ENCODE measurements at regions not wholly inside any gene's neighbourhood (a gene's known extent, or its start where the extent isn't known, plus 50 kb on each side); places are given as distances from the start of the nearest gene placed in this dataset.

DNA sequence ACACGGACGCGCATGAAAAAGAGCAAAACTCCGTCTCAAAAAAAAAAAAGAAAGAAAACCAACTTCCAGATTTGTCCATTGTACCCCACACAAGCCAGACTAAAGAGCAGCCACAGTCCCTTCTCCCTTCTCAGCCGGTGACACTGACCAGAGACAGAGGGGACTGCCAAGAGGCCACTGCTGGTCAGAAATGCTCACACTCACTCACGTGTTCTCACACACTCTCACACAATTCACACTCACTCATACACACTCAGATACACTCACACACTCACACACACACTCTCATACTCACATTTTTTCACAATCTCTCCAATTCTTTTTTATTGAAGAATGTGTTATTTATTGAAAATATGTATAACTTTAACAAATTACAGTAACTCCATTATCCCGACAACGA is 90.8 kb upstream of the RAB4A start:
- Mint-ChIP-seq H3K36me3 (ENCODE audit: low read depth, unreplicated experiment) (peaks cover 2% of the 10 kb centered on the region), H3K27ac (ENCODE audit: unreplicated experiment) (no peak overlapping the region), H3K4me1 (ENCODE audit: unreplicated experiment) (no peaks in the 10 kb centered on the region), H3K4me3 (ENCODE audit: unreplicated experiment) (no peak overlapping the region), H3K9me3 (ENCODE audit: unreplicated experiment) (no peaks in the 10 kb centered on the region), H3K27me3 (ENCODE audit: unreplicated experiment) (peaks cover 3% of the 10 kb centered on the region)
- DNase-seq (ENCODE audit: low spot score): no peak
- TF ChIP-seq CTCF (IDR thresholded peaks at IDR 0.05; ENCODE audit: unreplicated experiment): no peak

DNA sequence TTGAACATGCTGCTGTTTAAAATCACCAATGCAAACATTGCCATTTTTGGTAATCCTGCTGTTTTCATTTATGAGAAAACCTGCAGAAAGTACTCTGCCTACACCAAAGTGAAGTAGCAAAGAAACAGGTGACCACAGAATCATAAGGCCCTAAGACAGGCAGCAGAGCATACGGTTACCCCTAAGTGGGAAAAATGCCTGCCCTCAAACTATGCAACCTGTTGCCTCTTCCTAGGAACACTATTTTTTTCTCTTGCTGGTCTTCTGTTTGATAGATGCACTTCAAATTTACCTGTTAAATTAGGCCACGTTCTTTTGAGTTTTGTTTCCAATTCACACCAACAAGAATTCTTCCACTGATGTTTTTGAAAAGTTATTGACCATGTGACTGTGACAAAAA is 89.5 kb upstream of the RAB4A start:
- no peaks in the 10 kb centered on the region for H3K9me3 Mint-ChIP-seq (ENCODE audit: unreplicated experiment)
- no peaks in the 10 kb centered on the region for H3K27me3 Mint-ChIP-seq (ENCODE audit: unreplicated experiment)
- H3K4me3 Mint-ChIP-seq (ENCODE audit: unreplicated experiment): no peak overlapping the region
- no peaks in the 10 kb centered on the region for H3K4me1 Mint-ChIP-seq (ENCODE audit: unreplicated experiment)
- TF ChIP-seq CTCF (IDR thresholded peaks at IDR 0.05; ENCODE audit: unreplicated experiment): no peak
- DNase-seq (ENCODE audit: low spot score): no peak
- no peak overlapping the region for H3K27ac Mint-ChIP-seq (ENCODE audit: unreplicated experiment)
- H3K36me3 Mint-ChIP-seq (ENCODE audit: low read depth, unreplicated experiment): no peaks in the 10 kb centered on the region

GRCh38 chr1:229183588-229183987 is 87.3 kb upstream of the RAB4A start:
- Mint-ChIP-seq H3K27me3 (ENCODE audit: unreplicated experiment) (no peaks in the 10 kb centered on the region), H3K27ac (ENCODE audit: unreplicated experiment) (no peak overlapping the region)

DNA sequence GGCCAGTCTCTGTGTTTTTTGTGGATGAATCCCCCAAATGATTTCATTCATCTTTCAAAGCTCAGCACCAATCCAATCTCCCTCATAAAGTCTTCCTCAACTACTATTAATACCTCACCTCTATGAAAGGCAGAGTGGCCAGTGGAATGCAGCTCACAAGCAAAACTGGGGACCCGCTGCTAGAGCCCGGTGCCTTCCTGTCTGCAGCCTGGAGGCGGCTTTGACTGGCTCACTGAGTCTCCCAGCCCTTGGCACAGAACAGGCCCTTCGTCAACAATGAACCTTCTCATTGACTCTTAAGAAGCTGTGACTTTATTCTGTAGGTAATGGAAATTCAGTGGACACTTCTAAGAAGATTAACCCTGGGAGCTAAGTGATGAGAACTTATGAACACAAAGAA is 86.8 kb upstream of the RAB4A start:
- H3K4me3 Mint-ChIP-seq (ENCODE audit: unreplicated experiment): no peak overlapping the region
- no peak for TF ChIP-seq CTCF (IDR thresholded peaks at IDR 0.05; ENCODE audit: unreplicated experiment)
- H3K36me3 Mint-ChIP-seq (ENCODE audit: low read depth, unreplicated experiment): no peaks in the 10 kb centered on the region
- no peak overlapping the region for H3K27ac Mint-ChIP-seq (ENCODE audit: unreplicated experiment)
- H3K4me1 Mint-ChIP-seq (ENCODE audit: unreplicated experiment): no peaks in the 10 kb centered on the region
- DNase-seq (ENCODE audit: low spot score): no peak
- no peaks in the 10 kb centered on the region for H3K27me3 Mint-ChIP-seq (ENCODE audit: unreplicated experiment)
- H3K9me3 Mint-ChIP-seq (ENCODE audit: unreplicated experiment): no peaks in the 10 kb centered on the region

More at GRCh38 chr1:229183588-229183987, 87.3 kb upstream of the RAB4A start:
- no peaks in the 10 kb centered on the region for H3K36me3 Mint-ChIP-seq (ENCODE audit: low read depth, unreplicated experiment)
- H3K4me1 Mint-ChIP-seq (ENCODE audit: unreplicated experiment): no peaks in the 10 kb centered on the region
- H3K4me3 Mint-ChIP-seq (ENCODE audit: unreplicated experiment): no peak overlapping the region
- no peak for DNase-seq (ENCODE audit: low spot score)
- no peaks in the 10 kb centered on the region for H3K9me3 Mint-ChIP-seq (ENCODE audit: unreplicated experiment)
- no peak for TF ChIP-seq CTCF (IDR thresholded peaks at IDR 0.05; ENCODE audit: unreplicated experiment)

- Mint-ChIP-seq H3K27me3 (ENCODE audit: unreplicated experiment) (no peaks in the 10 kb centered on the region), H3K36me3 (ENCODE audit: low read depth, unreplicated experiment) (no peaks in the 10 kb centered on the region), H3K27ac (ENCODE audit: unreplicated experiment) (no peak overlapping the region), H3K9me3 (ENCODE audit: unreplicated experiment) (no peaks in the 10 kb centered on the region), H3K4me1 (ENCODE audit: unreplicated experiment) (no peaks in the 10 kb centered on the region), H3K4me3 (ENCODE audit: unreplicated experiment) (no peak overlapping the region)
- TF ChIP-seq CTCF (IDR thresholded peaks at IDR 0.05; ENCODE audit: unreplicated experiment): no peak
- no peak for DNase-seq (ENCODE audit: low spot score)
Measured at GRCh38 chr1:229185963-229186362, 84.9 kb upstream of the RAB4A start.

All from endothelial cell (in vitro differentiated cells).